ENCODE measurements at regions not wholly inside any gene's neighbourhood (a gene's known extent, or its start where the extent isn't known, plus 50 kb on each side); places are given as distances from the start of the nearest gene placed in this dataset.

DNA sequence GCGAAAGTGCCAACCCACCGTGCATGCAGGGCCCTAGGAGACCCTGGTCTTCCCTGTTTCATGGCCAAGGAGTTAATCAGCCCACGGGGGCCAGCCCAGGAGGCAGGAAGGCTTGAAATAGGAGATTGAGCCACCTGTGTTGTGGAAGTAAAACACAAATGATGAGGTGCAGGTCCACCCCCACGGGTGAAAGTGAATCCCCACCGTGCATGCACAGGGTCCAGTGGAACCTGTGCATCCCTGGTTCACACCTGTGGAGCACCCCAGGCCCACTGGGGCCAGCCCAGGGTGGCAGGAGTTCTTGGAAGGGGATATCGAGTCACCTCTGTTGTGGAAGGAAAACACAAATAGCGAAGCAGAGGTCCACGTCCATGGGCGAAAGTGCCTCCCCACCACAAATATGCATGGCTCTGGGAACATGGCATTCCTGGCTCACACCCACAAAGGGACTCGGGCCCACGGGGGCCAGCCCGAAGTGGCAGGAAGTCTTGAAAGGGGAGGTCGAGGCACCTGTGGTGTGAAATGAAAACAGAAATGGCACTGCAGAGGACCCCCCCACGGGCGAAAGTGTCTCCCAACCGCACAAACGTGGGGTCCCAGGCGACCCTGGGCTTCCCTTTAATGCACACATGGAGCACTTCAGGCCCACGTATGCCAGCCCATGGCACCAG, 381.5 kb downstream of the ALG10 start:
- TF ChIP-seq POLR2A (IDR thresholded peaks at IDR 0.05), result no peak
- TF ChIP-seq CTCF (IDR thresholded peaks at IDR 0.05), result no peak

All from testis (tissue), 2 donors.